ENCODE measurements at regions not wholly inside any gene's neighbourhood (a gene's known extent, or its start where the extent isn't known, plus 50 kb on each side); places are given as distances from the start of the nearest gene placed in this dataset.

DNA sequence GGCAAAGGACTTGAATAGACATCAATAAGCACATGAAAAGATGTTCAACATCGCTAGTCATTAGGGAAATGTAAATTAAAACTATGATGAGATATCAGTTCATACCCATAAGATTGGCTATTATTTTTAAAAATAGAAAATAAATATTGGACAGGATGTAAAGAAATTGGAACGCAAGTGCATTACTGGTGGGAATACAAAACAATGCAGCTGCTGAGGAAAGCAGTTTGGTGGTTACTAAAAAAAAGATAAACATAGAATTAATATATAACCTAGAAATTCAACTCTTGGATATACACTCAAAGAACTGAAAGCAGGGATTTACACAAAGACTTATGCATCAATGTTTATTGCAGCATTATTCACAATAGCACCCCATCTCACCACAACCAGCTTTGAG, 174.5 kb upstream of the NDUFV2 start:
- TF ChIP-seq, protein P1, sequence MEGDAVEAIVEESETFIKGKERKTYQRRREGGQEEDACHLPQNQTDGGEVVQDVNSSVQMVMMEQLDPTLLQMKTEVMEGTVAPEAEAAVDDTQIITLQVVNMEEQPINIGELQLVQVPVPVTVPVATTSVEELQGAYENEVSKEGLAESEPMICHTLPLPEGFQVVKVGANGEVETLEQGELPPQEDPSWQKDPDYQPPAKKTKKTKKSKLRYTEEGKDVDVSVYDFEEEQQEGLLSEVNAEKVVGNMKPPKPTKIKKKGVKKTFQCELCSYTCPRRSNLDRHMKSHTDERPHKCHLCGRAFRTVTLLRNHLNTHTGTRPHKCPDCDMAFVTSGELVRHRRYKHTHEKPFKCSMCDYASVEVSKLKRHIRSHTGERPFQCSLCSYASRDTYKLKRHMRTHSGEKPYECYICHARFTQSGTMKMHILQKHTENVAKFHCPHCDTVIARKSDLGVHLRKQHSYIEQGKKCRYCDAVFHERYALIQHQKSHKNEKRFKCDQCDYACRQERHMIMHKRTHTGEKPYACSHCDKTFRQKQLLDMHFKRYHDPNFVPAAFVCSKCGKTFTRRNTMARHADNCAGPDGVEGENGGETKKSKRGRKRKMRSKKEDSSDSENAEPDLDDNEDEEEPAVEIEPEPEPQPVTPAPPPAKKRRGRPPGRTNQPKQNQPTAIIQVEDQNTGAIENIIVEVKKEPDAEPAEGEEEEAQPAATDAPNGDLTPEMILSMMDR (IDR thresholded peaks at IDR 0.05), result no peak
- TF ChIP-seq POLR2A (IDR thresholded peaks at IDR 0.05), result no peak

Measured in thyroid gland (tissue), 4 donors.